HepG2 (cell line): ENCODE measurements at regions not wholly inside any gene's neighbourhood (a gene's known extent, or its start where the extent isn't known, plus 50 kb on each side); places are given as distances from the start of the nearest gene placed in this dataset.

Experiments
- ATAC-seq: fragments of 200-7000 bp; cut with Tn5 transposase; 3 replicates; pipeline ENCODE4 v1.9.1; 2020; ENCODE audit warnings: mild to moderate bottlenecking, moderate library complexity
- BruUV-seq: library from RNA; stranded (reverse); fragments of 400-500 nt; replicated peaks from 2 replicates; lab custom pipeline; 2021; lab: Mats Ljungman, UMichigan
- CTCF ChIA-PET: fragments of 300-600 bp; formaldehyde crosslinking; extraction: SDS; loops from one replicate; lab custom pipeline; 2021; ENCODE audit warnings: low total read pairs, inconsistent platforms, low intra/inter-chr PET ratio; lab: Yijun Ruan, JAX
- POLR2A ChIA-PET: fragments of 350-600 bp; sonication (Branson Sonifier 250); formaldehyde crosslinking; loops from one replicate; lab custom pipeline; 2020; ENCODE audit warnings: antibody characterized with exemption, inconsistent platforms; lab: Yijun Ruan, JAX
- DNase-seq: peaks from one replicate; pipeline ENCODE4 v3.0.0-alpha.2; 2015; ENCODE audit warnings: low spot score
- FAIRE-seq: peaks from 3 replicates; lab custom pipeline; 2011; peaks lifted over from hg19 to GRCh38; lab: Jason Lieb, UNC
- H2AFZ ChIP-seq: one replicate; pipeline ENCODE4 v1.6.1; 2011; ENCODE audit warnings: low read length, inconsistent platforms
- H3K27ac ChIP-seq: fragments of 300-600 bp; 3 replicates; pipeline ENCODE4 v1.8.0; 2011; ENCODE audit warnings: mixed run types, mild to moderate bottlenecking, mixed read lengths, low read length, inconsistent platforms; ENCODE audit not compliant: insufficient read depth; ENCODE audit errors: extremely low read length
- H3K27me3 ChIP-seq, 2 experiments: fragments of 200-600 bp in 1 of 2; 2 replicates in 1 of 2; 3 replicates in 1 of 2; pipeline versions ENCODE4 v1.6.0 to v1.8.0; 2011; ENCODE audit warnings: low read length in 2 of 2, mild to moderate bottlenecking in 2 of 2, moderate library complexity in 2 of 2, inconsistent platforms in 1 of 2; ENCODE audit not compliant: insufficient read depth in 2 of 2, control insufficient read depth in 1 of 2
- H3K36me3 ChIP-seq, 2 experiments: fragments of 200-600 bp in 1 of 2; replicated peaks in 1 of 2; 2 replicates in 1 of 2; 3 replicates in 1 of 2; pipeline versions ENCODE4 v1.5.1 to v1.8.0; 2011; ENCODE audit warnings: low read length in 2 of 2, inconsistent platforms in 1 of 2; ENCODE audit not compliant: insufficient read depth in 2 of 2, control insufficient read depth in 1 of 2
- H3K4me1 ChIP-seq: 2 replicates; pipeline ENCODE4 v1.5.1; 2012; ENCODE audit warnings: low read length, inconsistent platforms; ENCODE audit not compliant: insufficient read depth
- H3K4me2 ChIP-seq: 2 replicates; pipeline ENCODE4 v1.6.0; 2011; ENCODE audit warnings: low read depth, low read length, inconsistent platforms
- H3K4me3 ChIP-seq, 3 experiments: fragments of 200-600 bp in 1 of 3; sonication (generic), shearing (Covaris generic) in 1 of 3; replicated peaks in 1 of 3; 2 replicates each; pipeline ENCODE4 v1.5.1; 2011 to 2016; ENCODE audit warnings: low read length in 3 of 3, inconsistent platforms in 2 of 3, low read depth in 2 of 3, mild to moderate bottlenecking in 2 of 3, control low read depth in 1 of 3, mixed read lengths in 1 of 3; ENCODE audit not compliant: insufficient read depth in 1 of 3
- H3K79me2 ChIP-seq: one replicate; pipeline ENCODE4 v1.6.1; 2011; ENCODE audit warnings: low read length, inconsistent platforms; ENCODE audit not compliant: insufficient read depth
- H3K9ac ChIP-seq: 2 replicates; pipeline ENCODE4 v1.6.0; 2011; ENCODE audit warnings: mild to moderate bottlenecking, low read depth, low read length, inconsistent platforms; ENCODE audit not compliant: insufficient read depth
- H3K9me3 ChIP-seq: 2 replicates; pipeline ENCODE4 v1.5.1; 2012; ENCODE audit warnings: mild to moderate bottlenecking, low read length
- H4K20me1 ChIP-seq: 2 replicates; pipeline ENCODE4 v1.6.0; 2011; ENCODE audit warnings: inconsistent platforms, mild to moderate bottlenecking, low read length, moderate library complexity; ENCODE audit not compliant: insufficient read depth
- ARNT2 ChIP-seq: sonication (generic); formaldehyde crosslinking; IDR thresholded peaks from 2 replicates; pipeline ENCODE4 v1.8.0; 2022; ENCODE audit warnings: mild to moderate bottlenecking, low read depth, missing genetic modification reagents, moderate library complexity
- MEF2D ChIP-seq: sonication (generic); formaldehyde crosslinking; IDR thresholded peaks from 2 replicates; pipeline ENCODE4 v1.5.1; 2020; ENCODE audit warnings: mild to moderate bottlenecking, missing genetic modification reagents
- SAFB2 ChIP-seq: sonication (generic); formaldehyde crosslinking; IDR thresholded peaks from 2 replicates; pipeline ENCODE4 v1.5.1; 2020; ENCODE audit warnings: missing genetic modification reagents, low read depth, mild to moderate bottlenecking, borderline replicate concordance
- TAF1 ChIP-seq: sonication (generic); formaldehyde crosslinking; IDR thresholded peaks from 2 replicates; pipeline ENCODE4 v1.4.0; 2020; ENCODE audit warnings: missing genetic modification reagents
- WGBS: methylation state at CpG from one replicate; pipeline ENCODE4 v1.1.6; 2017; ENCODE audit warnings: low lambda C conversion rate; 5-methylcytosine and 5-hydroxymethylcytosine counted together
- in situ Hi-C: cut with HindIII; loops from 2 replicates; pipeline ENCODE4 v1.10.0; 2017; ENCODE audit warnings: low pct_unique_long_range_greater_than_20kb; ENCODE audit not compliant: extremely low pct_ligation_motif_present
- intact Hi-C: fragments of 100-400 bp; cut with micrococcal nuclease; formaldehyde crosslinking; loops from one replicate; pipeline ENCODE4 v1.10.0; 2022; ENCODE audit not compliant: unreplicated experiment
- TF ChIP-seq, protein P1 (sequence below): sonication (generic); formaldehyde crosslinking; IDR thresholded peaks from 2 replicates; pipeline ENCODE4 v1.4.0; 2020; ENCODE audit warnings: mild to moderate bottlenecking, missing genetic modification reagents
- TF ChIP-seq, protein P2 (sequence below): IDR thresholded peaks from 2 replicates; pipeline ENCODE4 v1.6.1; 2012; ENCODE audit warnings: low read length, improper control_type of control experiment
- TF ChIP-seq, protein P3 (sequence below): sonication (generic); IDR thresholded peaks from 2 replicates; pipeline ENCODE4 v1.6.1; 2016; ENCODE audit warnings: low read depth, borderline replicate concordance

DNA sequence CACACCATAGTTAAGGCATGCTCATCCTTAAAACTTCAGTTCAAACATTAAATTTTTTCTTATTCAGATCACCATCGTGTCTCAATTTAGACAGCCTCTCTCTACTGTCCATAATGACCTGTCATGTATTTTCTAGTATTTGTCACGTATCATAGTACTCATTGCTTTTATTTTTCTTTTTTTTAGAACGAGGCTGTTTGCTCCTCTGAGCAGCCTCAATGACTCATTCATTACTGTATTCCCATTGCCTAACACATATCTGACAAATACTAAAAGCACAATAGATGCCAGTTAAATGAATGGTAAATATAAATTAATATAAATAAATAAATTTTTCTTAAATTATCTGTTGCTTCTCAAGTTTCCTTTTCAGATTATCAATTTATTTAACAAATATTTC lies 245.5 kb downstream of the TUBA3C start:
- Histone ChIP-seq H3K79me2 (no peaks in the 10 kb centered on the region), H3K36me3 (no peaks in the 10 kb centered on the region), H3K27me3 (no peaks in the 10 kb centered on the region; a peak in 1 of 5 replicates), H3K4me3 (no peak overlapping the region), H2AFZ (no peak overlapping the region), H4K20me1 (no peaks in the 10 kb centered on the region), H3K27ac (no peak overlapping the region), H3K9me3 (peaks cover 30% of the 10 kb centered on the region), H3K4me1 (no peaks in the 10 kb centered on the region), H3K4me2 (no peak overlapping the region), H3K9ac (no peak overlapping the region)
- CTCF ChIA-PET = no interaction called here
- 14% methylated on average over 3 of the region's 3 CpGs for WGBS
- ATAC-seq = no peak
- BruUV-seq = no TSS peak
- intact Hi-C loops (no loop called here), in situ Hi-C loops (no loop called here)
- TF ChIP-seq, protein P1, sequence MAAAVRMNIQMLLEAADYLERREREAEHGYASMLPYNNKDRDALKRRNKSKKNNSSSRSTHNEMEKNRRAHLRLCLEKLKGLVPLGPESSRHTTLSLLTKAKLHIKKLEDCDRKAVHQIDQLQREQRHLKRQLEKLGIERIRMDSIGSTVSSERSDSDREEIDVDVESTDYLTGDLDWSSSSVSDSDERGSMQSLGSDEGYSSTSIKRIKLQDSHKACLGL (CRISPR knock-in tag) = no peak
- TF ChIP-seq, protein P2, sequence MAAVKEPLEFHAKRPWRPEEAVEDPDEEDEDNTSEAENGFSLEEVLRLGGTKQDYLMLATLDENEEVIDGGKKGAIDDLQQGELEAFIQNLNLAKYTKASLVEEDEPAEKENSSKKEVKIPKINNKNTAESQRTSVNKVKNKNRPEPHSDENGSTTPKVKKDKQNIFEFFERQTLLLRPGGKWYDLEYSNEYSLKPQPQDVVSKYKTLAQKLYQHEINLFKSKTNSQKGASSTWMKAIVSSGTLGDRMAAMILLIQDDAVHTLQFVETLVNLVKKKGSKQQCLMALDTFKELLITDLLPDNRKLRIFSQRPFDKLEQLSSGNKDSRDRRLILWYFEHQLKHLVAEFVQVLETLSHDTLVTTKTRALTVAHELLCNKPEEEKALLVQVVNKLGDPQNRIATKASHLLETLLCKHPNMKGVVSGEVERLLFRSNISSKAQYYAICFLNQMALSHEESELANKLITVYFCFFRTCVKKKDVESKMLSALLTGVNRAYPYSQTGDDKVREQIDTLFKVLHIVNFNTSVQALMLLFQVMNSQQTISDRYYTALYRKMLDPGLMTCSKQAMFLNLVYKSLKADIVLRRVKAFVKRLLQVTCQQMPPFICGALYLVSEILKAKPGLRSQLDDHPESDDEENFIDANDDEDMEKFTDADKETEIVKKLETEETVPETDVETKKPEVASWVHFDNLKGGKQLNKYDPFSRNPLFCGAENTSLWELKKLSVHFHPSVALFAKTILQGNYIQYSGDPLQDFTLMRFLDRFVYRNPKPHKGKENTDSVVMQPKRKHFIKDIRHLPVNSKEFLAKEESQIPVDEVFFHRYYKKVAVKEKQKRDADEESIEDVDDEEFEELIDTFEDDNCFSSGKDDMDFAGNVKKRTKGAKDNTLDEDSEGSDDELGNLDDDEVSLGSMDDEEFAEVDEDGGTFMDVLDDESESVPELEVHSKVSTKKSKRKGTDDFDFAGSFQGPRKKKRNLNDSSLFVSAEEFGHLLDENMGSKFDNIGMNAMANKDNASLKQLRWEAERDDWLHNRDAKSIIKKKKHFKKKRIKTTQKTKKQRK = no peak
- no peak for TF ChIP-seq ARNT2 (CRISPR knock-in tag)
- no peak for TF ChIP-seq MEF2D (CRISPR knock-in tag)
- no peak for TF ChIP-seq SAFB2
- TF ChIP-seq, protein P3, sequence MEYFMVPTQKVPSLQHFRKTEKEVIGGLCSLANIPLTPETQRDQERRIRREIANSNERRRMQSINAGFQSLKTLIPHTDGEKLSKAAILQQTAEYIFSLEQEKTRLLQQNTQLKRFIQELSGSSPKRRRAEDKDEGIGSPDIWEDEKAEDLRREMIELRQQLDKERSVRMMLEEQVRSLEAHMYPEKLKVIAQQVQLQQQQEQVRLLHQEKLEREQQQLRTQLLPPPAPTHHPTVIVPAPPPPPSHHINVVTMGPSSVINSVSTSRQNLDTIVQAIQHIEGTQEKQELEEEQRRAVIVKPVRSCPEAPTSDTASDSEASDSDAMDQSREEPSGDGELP = no peak
- no peak for TF ChIP-seq TAF1 (CRISPR knock-in tag)
- DNase-seq = no peak
- POLR2A ChIA-PET = no interaction called here
- FAIRE-seq = no peak
